Heart left ventricle (tissue), 16 donors: ENCODE measurements at regions not wholly inside any gene's neighbourhood (a gene's known extent, or its start where the extent isn't known, plus 50 kb on each side); places are given as distances from the start of the nearest gene placed in this dataset.

ENCODE experiments used
- ATAC-seq, 4 donors: fragments of 200-7000 bp; cut with Tn5 transposase; one replicate each; pipeline ENCODE4 v1.9.1; 2020 to 2022; ENCODE audit warnings: moderate library complexity in 4 of 4, mild to moderate bottlenecking in 3 of 4, moderate number of reproducible peaks in 1 of 4
- DNase-seq, 5 donors: peaks; one replicate each; pipeline ENCODE4 v3.0.0-alpha.2; 2020
- H3K27ac ChIP-seq, 12 donors: fragments of 200-600 bp; sonication (generic) in 4 of 12; one replicate each; pipeline versions ENCODE4 v1.5.0 to v1.8.0; 2016 to 2022; ENCODE audit warnings: mild to moderate bottlenecking in 2 of 12
- H3K27me3 ChIP-seq, 9 donors: fragments of 200-600 bp; sonication (generic) in 2 of 9; one replicate each; pipeline versions ENCODE4 v1.5.1 to v1.8.0; 2016 to 2022; ENCODE audit warnings: mild to moderate bottlenecking in 3 of 9
- H3K36me3 ChIP-seq, 9 donors: fragments of 200-600 bp; sonication (generic) in 2 of 9; one replicate each; pipeline versions ENCODE4 v1.5.0 to v1.8.0; 2018 to 2022; ENCODE audit warnings: mild to moderate bottlenecking in 2 of 9
- H3K4me1 ChIP-seq, 12 donors: fragments of 200-600 bp; sonication (generic) in 4 of 12; one replicate each; pipeline versions ENCODE4 v1.5.0 to v1.8.0; 2016 to 2022; ENCODE audit warnings: mild to moderate bottlenecking in 3 of 12
- H3K4me3 ChIP-seq, 12 donors: fragments of 200-600 bp; sonication (generic) in 4 of 12; one replicate each; pipeline versions ENCODE4 v1.5.0 to v1.8.0; 2017 to 2022; ENCODE audit warnings: mild to moderate bottlenecking in 9 of 12, moderate library complexity in 4 of 12
- H3K9me3 ChIP-seq, 12 donors: fragments of 200-600 bp; sonication (generic) in 4 of 12; one replicate each; pipeline versions ENCODE4 v1.5.0 to v1.8.0; 2016 to 2022; ENCODE audit warnings: mild to moderate bottlenecking in 1 of 12
- POLR2A ChIP-seq, 2 donors: fragments of 450-650 bp; IDR thresholded peaks; one replicate each; pipeline ENCODE4 v1.6.1; 2017; ENCODE audit warnings: antibody characterized with exemption in 2 of 2, mild to moderate bottlenecking in 2 of 2, moderate library complexity in 2 of 2
- WGBS, 4 donors: extraction: QIAGEN DNeasy Blood & Tissue Kit in 2 of 4; methylation state at CpG; one replicate each; pipeline versions ENCODE4 v1.1.5 to v1.1.7; 2013 to 2018; 5-methylcytosine and 5-hydroxymethylcytosine counted together
- intact Hi-C, 10 donors: fragments of 100-400 bp; cut with DNase I; formaldehyde crosslinking; loops; one replicate each; pipeline versions ENCODE4 v1.11.1 to v1.14.2; 2022
- TF ChIP-seq, protein P1 (sequence below), 12 donors: fragments of 200-600 bp; sonication (generic) in 4 of 12; IDR thresholded peaks; one replicate each; pipeline versions ENCODE4 v1.5.0 to v1.8.0; 2018 to 2022; ENCODE audit warnings: antibody characterized with exemption in 12 of 12, mild to moderate bottlenecking in 5 of 12
- donor health status: ischemic (EF 13 %, LVEDD 7.1; RV severe dilation, severe dysfunction).
- donor health status: healthy with polysubstance abuse.
- donor health status: DM: no; HTN: yes; CAD: no.
- donor health status: DM: no; HTN: no; CAD: no.
- donor health status: ischemic (EF 25% LVEDD 6.9; RV normal size, moderate dysfunction).
- donor health status: ischemic (EF 25% LVEDD 5.7; RV mildly dilated, moderate dysfunction).
- donor health status: healthy.
- donor health status: DM: yes; HTN: yes; CAD: no.
- donor health status: ischemic (EF 35%, LVEDD 5.7; RV mildly dilated, moderate dysfunction).
- donor health status: nonischemic (EF 11% LVEDD 7.7; RV severe dilation, severe dysfunction).
- donor health status: DM: yes; HTN: yes; CAD: no.
- donor health status: PGD.
- donor health status: ischemic (EF 29% LVEDD 5.4; RV normal size, mild dysfunction).
- donor health status: nonischemic (EF 23%, LVEDD 6.1; RV moderate dilation, normal function).

DNA sequence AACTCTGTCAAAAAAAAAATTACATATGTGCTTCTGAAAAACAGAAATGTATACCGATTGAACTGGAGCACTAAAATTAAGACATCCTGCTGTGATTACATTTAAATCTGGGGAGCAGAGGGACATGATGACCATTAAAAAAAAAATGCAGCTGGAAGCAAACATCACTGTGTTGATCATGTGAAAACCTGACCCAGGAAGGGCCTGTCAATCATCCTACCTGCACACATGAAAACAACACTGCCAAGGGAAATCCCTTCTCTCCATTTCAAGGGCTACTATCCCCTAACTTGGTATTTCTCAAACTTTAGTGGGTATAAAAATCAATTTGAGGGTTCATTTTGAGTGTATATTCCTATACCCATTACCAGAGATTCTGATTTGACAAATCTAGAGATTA is 719.9 kb upstream of the CBLB start:
- Histone ChIP-seq H3K27me3 (no peaks in the 10 kb centered on the region), H3K4me1 (peaks cover 0 to 7% (median 0%) of the 10 kb centered on the region in 12 donors), H3K9me3 (no peaks in the 10 kb centered on the region), H3K36me3 (no peaks in the 10 kb centered on the region), H3K27ac (no peak overlapping the region), H3K4me3 (no peak overlapping the region)
- WGBS, 4 donors, result 83 to 97% (median 95%) methylated on average over 1 of the region's 1 CpG
- ATAC-seq (no peak), DNase-seq (no peak)
- TF ChIP-seq POLR2A (IDR thresholded peaks at IDR 0.05), result no peak
- TF ChIP-seq, protein P1, sequence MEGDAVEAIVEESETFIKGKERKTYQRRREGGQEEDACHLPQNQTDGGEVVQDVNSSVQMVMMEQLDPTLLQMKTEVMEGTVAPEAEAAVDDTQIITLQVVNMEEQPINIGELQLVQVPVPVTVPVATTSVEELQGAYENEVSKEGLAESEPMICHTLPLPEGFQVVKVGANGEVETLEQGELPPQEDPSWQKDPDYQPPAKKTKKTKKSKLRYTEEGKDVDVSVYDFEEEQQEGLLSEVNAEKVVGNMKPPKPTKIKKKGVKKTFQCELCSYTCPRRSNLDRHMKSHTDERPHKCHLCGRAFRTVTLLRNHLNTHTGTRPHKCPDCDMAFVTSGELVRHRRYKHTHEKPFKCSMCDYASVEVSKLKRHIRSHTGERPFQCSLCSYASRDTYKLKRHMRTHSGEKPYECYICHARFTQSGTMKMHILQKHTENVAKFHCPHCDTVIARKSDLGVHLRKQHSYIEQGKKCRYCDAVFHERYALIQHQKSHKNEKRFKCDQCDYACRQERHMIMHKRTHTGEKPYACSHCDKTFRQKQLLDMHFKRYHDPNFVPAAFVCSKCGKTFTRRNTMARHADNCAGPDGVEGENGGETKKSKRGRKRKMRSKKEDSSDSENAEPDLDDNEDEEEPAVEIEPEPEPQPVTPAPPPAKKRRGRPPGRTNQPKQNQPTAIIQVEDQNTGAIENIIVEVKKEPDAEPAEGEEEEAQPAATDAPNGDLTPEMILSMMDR (IDR thresholded peaks at IDR 0.05), result no peak
- intact Hi-C loops, result no loop called here

DNA sequence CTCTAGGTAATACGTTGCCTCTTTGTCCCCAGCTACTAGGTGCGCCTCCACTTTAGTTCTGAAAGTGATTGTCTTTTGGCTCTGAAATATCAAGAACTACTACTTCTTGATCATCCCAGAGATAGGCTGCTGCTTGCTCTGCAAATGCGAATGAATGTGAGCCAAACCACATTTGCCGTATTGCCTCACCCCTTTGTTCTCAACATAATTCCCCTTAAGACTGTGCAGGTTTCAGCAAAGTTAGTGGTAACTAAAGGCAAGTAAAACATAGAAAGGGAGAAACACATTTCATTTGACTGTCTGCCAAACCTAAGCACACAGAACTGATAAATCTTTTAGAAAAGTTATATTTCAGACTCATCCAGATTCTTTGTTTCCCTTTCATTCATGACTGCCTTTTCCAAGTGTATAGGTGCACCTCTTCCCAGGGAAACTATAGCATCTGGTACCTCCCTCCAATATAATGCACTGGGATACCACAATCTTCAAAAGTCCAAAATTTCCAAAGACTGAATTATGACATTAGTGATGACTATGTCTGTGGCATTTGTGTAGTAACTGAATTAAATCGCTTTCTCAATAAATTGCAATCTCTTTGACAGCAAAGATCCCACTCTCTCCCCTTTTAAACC is 720.6 kb upstream of the CBLB start:
- no peak for DNase-seq
- H3K27me3 ChIP-seq, result no peaks in the 10 kb centered on the region
- H3K4me3 ChIP-seq, result no peak overlapping the region
- intact Hi-C loops, result no loop called here
- no peaks in the 10 kb centered on the region for H3K36me3 ChIP-seq
- H3K27ac ChIP-seq, result no peak overlapping the region
- WGBS, 4 donors, result 92 to 97% (median 94%) methylated on average over 5 of the region's 5 CpGs
- H3K9me3 ChIP-seq, result no peaks in the 10 kb centered on the region
- no peak for ATAC-seq
- H3K4me1 ChIP-seq, result peaks cover 0 to 7% (median 0%) of the 10 kb centered on the region in 12 donors
- TF ChIP-seq, protein P1 (IDR thresholded peaks at IDR 0.05), result no peak
- no peak for TF ChIP-seq POLR2A (IDR thresholded peaks at IDR 0.05)

DNA sequence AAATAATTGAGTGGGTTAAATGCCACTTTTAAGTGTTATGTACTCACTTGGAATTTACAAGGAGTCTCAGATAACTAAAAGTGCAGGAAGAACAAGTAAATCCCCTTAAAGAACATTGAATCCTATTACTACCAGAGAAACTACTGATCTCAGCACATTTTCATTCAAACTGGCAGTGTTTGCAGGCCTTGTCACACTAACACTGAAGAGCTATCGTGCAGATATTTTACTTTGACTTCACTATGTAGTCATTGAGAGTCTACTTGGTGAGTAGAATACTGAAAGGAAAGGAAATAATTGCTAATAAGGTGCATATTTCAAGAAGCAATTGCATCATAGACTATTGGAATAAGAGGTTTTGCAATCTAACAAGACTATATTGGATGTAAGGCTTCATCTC is 721.4 kb upstream of the CBLB start:
- no peak overlapping the region for H3K4me3 ChIP-seq
- no peaks in the 10 kb centered on the region for H3K9me3 ChIP-seq
- DNase-seq (no peak), ATAC-seq (no peak)
- no peak for TF ChIP-seq POLR2A (IDR thresholded peaks at IDR 0.05)
- TF ChIP-seq, protein P1 (IDR thresholded peaks at IDR 0.05), result no peak
- H3K4me1 ChIP-seq, result peaks cover 0 to 7% (median 0%) of the 10 kb centered on the region in 12 donors
- intact Hi-C loops, result no loop called here
- H3K27ac ChIP-seq, result no peak overlapping the region
- H3K36me3 ChIP-seq, result no peaks in the 10 kb centered on the region
- 38 to 67% (median 48%) methylated on average over 1 of the region's 1 CpG for WGBS, 4 donors
- H3K27me3 ChIP-seq, result no peaks in the 10 kb centered on the region

DNA sequence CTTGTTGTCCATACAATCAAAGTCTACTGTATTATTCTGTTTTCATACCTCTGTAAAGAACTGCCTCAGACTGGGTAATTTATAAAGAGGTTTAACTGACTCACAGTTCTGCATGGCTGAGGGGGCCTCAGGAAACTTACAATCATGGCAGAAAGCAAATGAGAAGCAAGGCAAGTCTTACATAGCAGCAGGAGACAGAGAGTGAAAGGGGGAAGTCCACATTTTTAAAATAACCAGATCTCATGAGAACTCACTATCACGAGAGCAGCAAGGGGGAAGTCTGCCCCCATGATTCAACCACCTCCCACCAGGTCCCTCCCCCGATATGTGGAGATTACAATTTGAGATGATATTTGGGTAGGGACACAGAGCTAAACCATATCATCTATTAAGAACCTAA is 724.6 kb upstream of the CBLB start:
- H3K4me1 ChIP-seq, result peaks cover 0 to 7% (median 0%) of the 10 kb centered on the region in 12 donors
- intact Hi-C loops, result no loop called here
- DNase-seq, result no peak
- no peak overlapping the region for H3K27ac ChIP-seq
- WGBS, 4 donors, result 67 to 82% (median 79%) methylated on average over 2 of the region's 2 CpGs
- no peaks in the 10 kb centered on the region for H3K27me3 ChIP-seq
- TF ChIP-seq, protein P1 (IDR thresholded peaks at IDR 0.05), result no peak
- no peak for TF ChIP-seq POLR2A (IDR thresholded peaks at IDR 0.05)
- H3K4me3 ChIP-seq, result no peak overlapping the region
- no peaks in the 10 kb centered on the region for H3K36me3 ChIP-seq
- ATAC-seq, result no peak
- peaks cover 0 to 11% (median 0%) of the 10 kb centered on the region in 12 donors for H3K9me3 ChIP-seq
